Transverse colon (tissue), 4 donors: ENCODE measurements at regions not wholly inside any gene's neighbourhood (a gene's known extent, or its start where the extent isn't known, plus 50 kb on each side); places are given as distances from the start of the nearest gene placed in this dataset.

Source experiments
- DNase-seq: peaks from one replicate; pipeline ENCODE4 v3.0.0-alpha.2; 2019
- H3K27ac ChIP-seq, 4 donors: fragments of 200-600 bp; sonication (generic); 2 replicates each; pipeline ENCODE4 v1.5.1; 2016 to 2018; ENCODE audit warnings: inconsistent platforms in 4 of 4
- H3K27me3 ChIP-seq: fragments of 200-600 bp; sonication (generic); 2 replicates; pipeline ENCODE4 v1.5.1; 2017; ENCODE audit warnings: inconsistent platforms
- H3K36me3 ChIP-seq, 4 donors: fragments of 200-600 bp; sonication (generic); 2 replicates each; pipeline ENCODE4 v1.5.1; 2017 to 2019; ENCODE audit warnings: inconsistent platforms in 4 of 4
- H3K4me1 ChIP-seq, 4 donors: fragments of 200-600 bp; sonication (generic); 2 replicates each; pipeline ENCODE4 v1.5.1; 2017 to 2020; ENCODE audit warnings: inconsistent platforms in 4 of 4
- H3K4me3 ChIP-seq, 4 donors: fragments of 200-600 bp; sonication (generic); 1 replicate in 1 of 4; 2 replicates in 3 of 4; pipeline versions ENCODE4 v1.5.1 to v1.6.1; 2017 to 2019; ENCODE audit warnings: inconsistent platforms in 4 of 4
- H3K9me3 ChIP-seq, 2 donors: fragments of 200-600 bp; sonication (generic); 2 replicates each; pipeline ENCODE4 v1.5.1; 2017 to 2019; ENCODE audit warnings: inconsistent platforms in 2 of 2
- EP300 ChIP-seq: sonication (generic); formaldehyde crosslinking; IDR thresholded peaks from one replicate; pipeline ENCODE4 v1.6.1; 2017; ENCODE audit warnings: antibody characterized with exemption, low read depth
- POLR2A ChIP-seq: fragments of 450-650 bp; IDR thresholded peaks from one replicate; pipeline ENCODE4 v1.6.1; 2016; ENCODE audit warnings: antibody characterized with exemption, mild to moderate bottlenecking, moderate library complexity
- POLR2AphosphoS5 ChIP-seq, 3 donors: sonication (generic); formaldehyde crosslinking; IDR thresholded peaks; one replicate each; pipeline ENCODE4 v1.6.1; 2016; ENCODE audit warnings: antibody characterized with exemption in 3 of 3
- WGBS, 2 donors: methylation state at CpG; one replicate each; pipeline ENCODE4 v1.1.5; 2018; ENCODE audit warnings: low coverage in 1 of 2; 5-methylcytosine and 5-hydroxymethylcytosine counted together
- in situ Hi-C, 4 donors: fragments of 200-750 bp; cut with MboI; loops; one replicate each; pipeline versions ENCODE4 v1.15.0 to v1.15.1; 2017; ENCODE audit warnings: low sequenced_read_pairs in 3 of 4, low pct_ligation_motif_present in 1 of 4, low pct_unique_long_range_greater_than_20kb in 1 of 4
- intact Hi-C: fragments of 100-400 bp; cut with DNase I; formaldehyde crosslinking; loops from one replicate; pipeline ENCODE4 v1.15.1; 2023; ENCODE audit warnings: low total_unique reads
- TF ChIP-seq, protein P1 (sequence below), 5 experiments: fragments of 200-600 bp in 3 of 5; fragments of 450-650 bp in 2 of 5; sonication (generic) in 3 of 5; IDR thresholded peaks; 1 replicate in 2 of 5; 2 replicates in 3 of 5; pipeline ENCODE4 v1.5.1; 2016 to 2017; ENCODE audit warnings: antibody characterized with exemption in 5 of 5, inconsistent platforms in 3 of 5, mild to moderate bottlenecking in 2 of 5, moderate library complexity in 1 of 5

DNA sequence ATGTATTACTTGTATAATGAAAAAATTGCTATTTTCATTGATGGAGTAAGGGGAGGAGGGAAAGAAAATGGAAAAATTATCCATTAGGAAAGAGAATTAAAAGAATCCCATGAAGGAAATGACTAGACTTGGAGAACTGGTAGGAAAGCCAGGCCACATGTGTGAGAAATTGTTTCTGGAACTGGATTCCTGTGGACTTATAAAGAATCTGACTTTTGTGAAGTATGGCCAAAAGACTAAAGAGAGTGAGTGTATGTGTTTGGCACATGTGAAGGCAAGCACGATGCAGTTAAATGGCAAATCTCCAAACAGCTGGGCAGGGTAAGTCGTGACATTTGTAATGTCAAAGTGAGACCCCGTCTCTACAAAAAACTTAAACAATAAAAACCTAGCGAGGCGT, 89.4 kb downstream of the MTX3 start:
- TF ChIP-seq POLR2AphosphoS5 (IDR thresholded peaks at IDR 0.05) (no peak), EP300 (no peak)
- TF ChIP-seq, protein P1, sequence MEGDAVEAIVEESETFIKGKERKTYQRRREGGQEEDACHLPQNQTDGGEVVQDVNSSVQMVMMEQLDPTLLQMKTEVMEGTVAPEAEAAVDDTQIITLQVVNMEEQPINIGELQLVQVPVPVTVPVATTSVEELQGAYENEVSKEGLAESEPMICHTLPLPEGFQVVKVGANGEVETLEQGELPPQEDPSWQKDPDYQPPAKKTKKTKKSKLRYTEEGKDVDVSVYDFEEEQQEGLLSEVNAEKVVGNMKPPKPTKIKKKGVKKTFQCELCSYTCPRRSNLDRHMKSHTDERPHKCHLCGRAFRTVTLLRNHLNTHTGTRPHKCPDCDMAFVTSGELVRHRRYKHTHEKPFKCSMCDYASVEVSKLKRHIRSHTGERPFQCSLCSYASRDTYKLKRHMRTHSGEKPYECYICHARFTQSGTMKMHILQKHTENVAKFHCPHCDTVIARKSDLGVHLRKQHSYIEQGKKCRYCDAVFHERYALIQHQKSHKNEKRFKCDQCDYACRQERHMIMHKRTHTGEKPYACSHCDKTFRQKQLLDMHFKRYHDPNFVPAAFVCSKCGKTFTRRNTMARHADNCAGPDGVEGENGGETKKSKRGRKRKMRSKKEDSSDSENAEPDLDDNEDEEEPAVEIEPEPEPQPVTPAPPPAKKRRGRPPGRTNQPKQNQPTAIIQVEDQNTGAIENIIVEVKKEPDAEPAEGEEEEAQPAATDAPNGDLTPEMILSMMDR (IDR thresholded peaks at IDR 0.05): no peak
- intact Hi-C loops: no loop called here

DNA sequence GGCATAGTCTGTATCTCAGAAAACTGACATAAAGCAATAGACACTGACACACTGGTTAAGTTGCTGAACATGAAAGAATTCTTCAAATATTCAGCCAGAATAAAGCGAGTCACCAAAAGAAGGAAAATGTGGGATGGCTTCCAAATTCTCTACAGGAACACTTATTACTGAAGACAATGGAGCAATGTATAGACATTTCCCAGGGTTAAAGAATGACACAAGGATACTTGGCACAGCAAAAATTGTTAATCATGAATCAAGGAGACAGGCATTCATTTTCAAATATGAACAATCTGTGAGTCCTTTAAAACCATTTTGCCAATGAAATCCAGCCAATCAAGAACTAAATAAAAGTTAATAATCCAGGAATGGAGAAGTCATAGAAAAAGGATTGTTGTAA, 92.5 kb downstream of the MTX3 start:
- no peak for DNase-seq
- Histone ChIP-seq H3K36me3 (no peaks in the 10 kb centered on the region), H3K9me3 (no peaks in the 10 kb centered on the region), H3K27ac (no peak overlapping the region), H3K27me3 (peaks cover 11% of the 10 kb centered on the region), H3K4me3 (no peak overlapping the region), H3K4me1 (no peaks in the 10 kb centered on the region)
- intact Hi-C loops (no loop called here), in situ Hi-C loops (no loop called here)
- 49 to 56% methylated on average over 1 of the region's 1 CpG for WGBS, 2 donors
- TF ChIP-seq, protein P1 (IDR thresholded peaks at IDR 0.05): no peak
- TF ChIP-seq POLR2A (no peak), POLR2AphosphoS5 (IDR thresholded peaks at IDR 0.05) (no peak), EP300 (no peak)

More for the DNA sequence above, 89.4 kb downstream of the MTX3 start:
- Histone ChIP-seq H3K27ac (no peak overlapping the region), H3K4me1 (no peaks in the 10 kb centered on the region), H3K27me3 (peaks cover 11% of the 10 kb centered on the region), H3K4me3 (no peak overlapping the region), H3K9me3 (no peaks in the 10 kb centered on the region), H3K36me3 (no peaks in the 10 kb centered on the region)
- whole genome bisulfite sequencing, 2 donors: 54 to 86% methylated on average over 5 of the region's 5 CpGs
- DNase-seq: no peak
- in situ Hi-C loops: no loop called here

GRCh38 chr5:79893976-79894375, 97.1 kb downstream of the MTX3 start:
- Histone ChIP-seq H3K9me3 (no peaks in the 10 kb centered on the region), H3K27ac (no peak overlapping the region), H3K27me3 (peaks cover 11% of the 10 kb centered on the region), H3K4me1 (no peaks in the 10 kb centered on the region), H3K36me3 (no peaks in the 10 kb centered on the region), H3K4me3 (no peak overlapping the region)
- DNase-seq: no peak
- in situ Hi-C loops: no loop called here
- no peak for TF ChIP-seq POLR2AphosphoS5 (IDR thresholded peaks at IDR 0.05)
- TF ChIP-seq POLR2A: no peak
- TF ChIP-seq, protein P1 (IDR thresholded peaks at IDR 0.05): no peak
- TF ChIP-seq EP300: no peak
- 27 to 33% methylated on average over 3 of the region's 3 CpGs for WGBS, 2 donors
- intact Hi-C loops: no loop called here

DNA sequence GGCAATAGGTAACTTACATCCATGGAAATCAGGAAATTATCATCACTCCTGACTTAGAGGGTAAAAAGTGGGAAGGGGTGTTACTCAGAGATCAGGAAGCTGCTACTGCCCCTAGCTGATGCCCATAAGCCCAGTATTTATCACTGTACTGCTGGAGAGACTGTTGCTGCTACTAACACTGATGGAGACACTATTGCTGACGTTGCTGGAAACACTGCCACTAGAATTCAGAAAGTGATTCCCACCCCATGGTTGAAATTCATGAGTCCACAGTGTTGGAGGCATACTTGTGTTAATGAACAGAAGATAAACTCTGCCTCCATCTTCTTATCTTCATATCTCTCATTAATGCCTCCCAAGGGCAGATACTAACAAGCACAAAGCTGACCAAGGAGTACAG, 97.6 kb downstream of the MTX3 start:
- no peak overlapping the region for H3K4me3 ChIP-seq
- in situ Hi-C loops: no loop called here

DNA sequence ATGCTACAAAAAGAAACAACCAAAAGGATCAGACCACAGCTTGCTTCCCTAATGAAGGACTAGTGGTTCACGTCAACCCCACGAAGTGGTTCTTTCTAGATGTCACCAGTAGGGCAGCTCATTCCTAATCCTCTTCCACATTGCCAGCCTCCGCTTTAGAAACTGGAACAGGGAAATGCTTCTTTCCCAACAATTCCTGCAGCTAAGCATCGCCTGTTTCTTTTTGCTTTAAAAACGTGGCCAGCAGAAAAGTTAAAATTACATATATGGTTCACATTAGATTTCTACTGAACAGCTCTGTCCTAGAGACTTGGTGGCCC, 100.2 kb downstream of the MTX3 start:
- no peaks in the 10 kb centered on the region for H3K27me3 ChIP-seq
- H3K9me3 ChIP-seq: no peaks in the 10 kb centered on the region
- no peak for DNase-seq
- H3K4me1 ChIP-seq: no peaks in the 10 kb centered on the region
- in situ Hi-C loops: no loop called here
- intact Hi-C loops: no loop called here
- WGBS, 2 donors: 56 to 83% methylated on average over 2 to 5 of the region's 5 CpGs
- no peak overlapping the region for H3K4me3 ChIP-seq
- no peaks in the 10 kb centered on the region for H3K36me3 ChIP-seq
- TF ChIP-seq, protein P1 (IDR thresholded peaks at IDR 0.05): no peak
- TF ChIP-seq POLR2A: no peak
- TF ChIP-seq EP300: no peak
- TF ChIP-seq POLR2AphosphoS5 (IDR thresholded peaks at IDR 0.05): no peak
- H3K27ac ChIP-seq: no peak overlapping the region

More for the DNA sequence above, 97.6 kb downstream of the MTX3 start:
- no peaks in the 10 kb centered on the region for H3K9me3 ChIP-seq
- no peak for DNase-seq
- H3K27ac ChIP-seq: no peak overlapping the region
- H3K27me3 ChIP-seq: peaks cover 11% of the 10 kb centered on the region
- no peaks in the 10 kb centered on the region for H3K4me1 ChIP-seq
- WGBS, 2 donors: 75% methylated on average over 1 of the region's 1 CpG; no CpG with 5 or more reads in 1 of the 2 donors
- no peak for TF ChIP-seq EP300
- no peak for TF ChIP-seq POLR2AphosphoS5 (IDR thresholded peaks at IDR 0.05)
- no peak for TF ChIP-seq POLR2A
- intact Hi-C loops: no loop called here
- H3K36me3 ChIP-seq: no peaks in the 10 kb centered on the region
